ENCODE measurements at regions not wholly inside any gene's neighbourhood (a gene's known extent, or its start where the extent isn't known, plus 50 kb on each side); places are given as distances from the start of the nearest gene placed in this dataset.
"Not testable (repeated sequence)": the region's sequence is repeated elsewhere in the genome, so short reads cannot be mapped to it uniquely, and the experiment has no call there.

- H3K4me1 ChIP-seq (ENCODE audit: control insufficient read depth, insufficient read depth, low read length): no peaks in the 10 kb centered on the region
- no peaks in the 10 kb centered on the region for H3K27me3 ChIP-seq (ENCODE audit: control insufficient read depth, insufficient read depth)
- H3K27ac ChIP-seq (ENCODE audit: low read length): no peak overlapping the region
- DNase-seq (peak; percentile 57 to 74 (median 59)), ATAC-seq (peak; percentile 90 to 91)
- intact Hi-C loops (cut with DNase I): no loop called here
- H3K9me3 ChIP-seq (ENCODE audit: control insufficient read depth, low read length): no peaks in the 10 kb centered on the region
- H3K4me3 ChIP-seq (ENCODE audit: low read length): no peak overlapping the region
- 18% methylated on average over 2 of the region's 2 CpGs for WGBS
These were observed 349.8 kb upstream of the ARID1B start for GRCh38 chr6:156427345-156427744.

GRCh38 chr6:156425359-156426020 is 351.7 kb upstream of the ARID1B start:
- Histone ChIP-seq H3K27ac (ENCODE audit: low read length) (no peak overlapping the region), H3K4me3 (ENCODE audit: low read length) (no peak overlapping the region), H3K4me1 (ENCODE audit: control insufficient read depth, insufficient read depth, low read length) (no peaks in the 10 kb centered on the region), H3K9me3 (ENCODE audit: control insufficient read depth, low read length) (no peaks in the 10 kb centered on the region), H3K27me3 (ENCODE audit: control insufficient read depth, insufficient read depth) (no peaks in the 10 kb centered on the region)
- no peak for ATAC-seq
- DNase-seq: no peak
- intact Hi-C loops (cut with DNase I): no loop called here
- 64% methylated on average over 6 of the region's 6 CpGs for WGBS

- H3K27ac ChIP-seq (ENCODE audit: low read length): no peak overlapping the region
- WGBS: 80% methylated on average over 3 of the region's 3 CpGs
- no peaks in the 10 kb centered on the region for H3K27me3 ChIP-seq (ENCODE audit: control insufficient read depth, insufficient read depth)
- no peaks in the 10 kb centered on the region for H3K9me3 ChIP-seq (ENCODE audit: control insufficient read depth, low read length)
- H3K4me1 ChIP-seq (ENCODE audit: control insufficient read depth, insufficient read depth, low read length): no peaks in the 10 kb centered on the region
- intact Hi-C loops (cut with DNase I): no loop called here
- ATAC-seq (no peak), DNase-seq (no peak)
- H3K4me3 ChIP-seq (ENCODE audit: low read length): no peak overlapping the region
These were observed 353.3 kb upstream of the ARID1B start for GRCh38 chr6:156423829-156424228.

- no peak overlapping the region for H3K27ac ChIP-seq (ENCODE audit: low read length)
These were observed 354.1 kb upstream of the ARID1B start for GRCh38 chr6:156423075-156423474.

GRCh38 chr6:156421933-156422332 is 355.2 kb upstream of the ARID1B start:
- H3K27me3 ChIP-seq (ENCODE audit: control insufficient read depth, insufficient read depth): no peaks in the 10 kb centered on the region
- intact Hi-C loops (cut with DNase I): no loop called here
- H3K4me1 ChIP-seq (ENCODE audit: control insufficient read depth, insufficient read depth, low read length): no peaks in the 10 kb centered on the region
- no peak overlapping the region for H3K27ac ChIP-seq (ENCODE audit: low read length)
- no peaks in the 10 kb centered on the region for H3K9me3 ChIP-seq (ENCODE audit: control insufficient read depth, low read length)
- H3K4me3 ChIP-seq (ENCODE audit: low read length): no peak overlapping the region
- WGBS: 92% methylated on average over 2 of the region's 2 CpGs
- no peak for ATAC-seq
- no peak for DNase-seq

More at GRCh38 chr6:156423075-156423474, 354.1 kb upstream of the ARID1B start:
- intact Hi-C loops (cut with DNase I): no loop called here
- DNase-seq (no peak), ATAC-seq (no peak)
- Histone ChIP-seq H3K9me3 (ENCODE audit: control insufficient read depth, low read length) (no peaks in the 10 kb centered on the region), H3K4me1 (ENCODE audit: control insufficient read depth, insufficient read depth, low read length) (no peaks in the 10 kb centered on the region), H3K4me3 (ENCODE audit: low read length) (no peak overlapping the region), H3K27me3 (ENCODE audit: control insufficient read depth, insufficient read depth) (no peaks in the 10 kb centered on the region)
- WGBS: 83% methylated on average over 6 of the region's 6 CpGs

GRCh38 chr6:156421301-156421700 is 355.9 kb upstream of the ARID1B start:
- intact Hi-C loops (cut with DNase I); H3K27ac ChIP-seq (ENCODE audit: low read length); ATAC-seq: not testable (repeated sequence)

GRCh38 chr6:156420172-156420993 is 356.8 kb upstream of the ARID1B start:
- Histone ChIP-seq H3K4me1 (ENCODE audit: control insufficient read depth, insufficient read depth, low read length) (no peaks in the 10 kb centered on the region), H3K27ac (ENCODE audit: low read length) (peak overlapping the region; percentile 30), H3K27me3 (ENCODE audit: control insufficient read depth, insufficient read depth) (no peaks in the 10 kb centered on the region), H3K4me3 (ENCODE audit: low read length) (no peak overlapping the region), H3K9me3 (ENCODE audit: control insufficient read depth, low read length) (no peaks in the 10 kb centered on the region)
- peak; percentile 40 to 64 for ATAC-seq
- intact Hi-C loops (cut with DNase I): no loop called here
- 61% methylated on average over 5 of the region's 5 CpGs for WGBS
- DNase-seq: peak in 1 of 3 donors; percentile 51

More at GRCh38 chr6:156421301-156421700, 355.9 kb upstream of the ARID1B start:
- H3K9me3 ChIP-seq (ENCODE audit: control insufficient read depth, low read length); H3K4me1 ChIP-seq (ENCODE audit: control insufficient read depth, insufficient read depth, low read length); H3K27me3 ChIP-seq (ENCODE audit: control insufficient read depth, insufficient read depth); H3K4me3 ChIP-seq (ENCODE audit: low read length); DNase-seq: not testable (repeated sequence)
- WGBS: 53% methylated on average over 5 of the region's 5 CpGs

GRCh38 chr6:156419594-156419993 is 357.6 kb upstream of the ARID1B start:
- Histone ChIP-seq H3K4me3 (ENCODE audit: low read length) (no peak overlapping the region), H3K4me1 (ENCODE audit: control insufficient read depth, insufficient read depth, low read length) (no peaks in the 10 kb centered on the region), H3K9me3 (ENCODE audit: control insufficient read depth, low read length) (no peaks in the 10 kb centered on the region), H3K27ac (ENCODE audit: low read length) (no peak overlapping the region), H3K27me3 (ENCODE audit: control insufficient read depth, insufficient read depth) (no peaks in the 10 kb centered on the region)
- intact Hi-C loops (cut with DNase I): no loop called here
- DNase-seq (no peak), ATAC-seq (no peak)
- 81% methylated on average over 2 of the region's 2 CpGs for WGBS

- no peaks in the 10 kb centered on the region for H3K4me1 ChIP-seq (ENCODE audit: control insufficient read depth, insufficient read depth, low read length)
- ATAC-seq: no peak
- intact Hi-C loops (cut with DNase I): no loop called here
- H3K4me3 ChIP-seq (ENCODE audit: low read length): no peak overlapping the region
- no peaks in the 10 kb centered on the region for H3K9me3 ChIP-seq (ENCODE audit: control insufficient read depth, low read length)
- DNase-seq: no peak
- 88% methylated on average over 1 of the region's 1 CpG for WGBS
- H3K27ac ChIP-seq (ENCODE audit: low read length): no peak overlapping the region
- no peaks in the 10 kb centered on the region for H3K27me3 ChIP-seq (ENCODE audit: control insufficient read depth, insufficient read depth)
These were observed 358.9 kb upstream of the ARID1B start for GRCh38 chr6:156418253-156418652.

GRCh38 chr6:156416391-156416790 is 360.8 kb upstream of the ARID1B start:
- Histone ChIP-seq H3K27me3 (ENCODE audit: control insufficient read depth, insufficient read depth) (no peaks in the 10 kb centered on the region), H3K4me3 (ENCODE audit: low read length) (no peak overlapping the region), H3K9me3 (ENCODE audit: control insufficient read depth, low read length) (no peaks in the 10 kb centered on the region), H3K27ac (ENCODE audit: low read length) (no peak overlapping the region), H3K4me1 (ENCODE audit: control insufficient read depth, insufficient read depth, low read length) (no peaks in the 10 kb centered on the region)
- DNase-seq: no peak
- intact Hi-C loops (cut with DNase I): no loop called here
- 93% methylated on average over 1 of the region's 1 CpG for WGBS
- no peak for ATAC-seq

GRCh38 chr6:156413154-156413553 is 364.0 kb upstream of the ARID1B start:
- DNase-seq (no peak), ATAC-seq (no peak)
- Histone ChIP-seq H3K27ac (ENCODE audit: low read length) (no peak overlapping the region), H3K27me3 (ENCODE audit: control insufficient read depth, insufficient read depth) (no peaks in the 10 kb centered on the region), H3K9me3 (ENCODE audit: control insufficient read depth, low read length) (no peaks in the 10 kb centered on the region), H3K4me3 (ENCODE audit: low read length) (no peak overlapping the region), H3K4me1 (ENCODE audit: control insufficient read depth, insufficient read depth, low read length) (no peaks in the 10 kb centered on the region)
- intact Hi-C loops (cut with DNase I): no loop called here
- 79% methylated on average over 2 of the region's 2 CpGs for WGBS
